ENCODE measurements at regions not wholly inside any gene's neighbourhood (a gene's known extent, or its start where the extent isn't known, plus 50 kb on each side); places are given as distances from the start of the nearest gene placed in this dataset.

DNA sequence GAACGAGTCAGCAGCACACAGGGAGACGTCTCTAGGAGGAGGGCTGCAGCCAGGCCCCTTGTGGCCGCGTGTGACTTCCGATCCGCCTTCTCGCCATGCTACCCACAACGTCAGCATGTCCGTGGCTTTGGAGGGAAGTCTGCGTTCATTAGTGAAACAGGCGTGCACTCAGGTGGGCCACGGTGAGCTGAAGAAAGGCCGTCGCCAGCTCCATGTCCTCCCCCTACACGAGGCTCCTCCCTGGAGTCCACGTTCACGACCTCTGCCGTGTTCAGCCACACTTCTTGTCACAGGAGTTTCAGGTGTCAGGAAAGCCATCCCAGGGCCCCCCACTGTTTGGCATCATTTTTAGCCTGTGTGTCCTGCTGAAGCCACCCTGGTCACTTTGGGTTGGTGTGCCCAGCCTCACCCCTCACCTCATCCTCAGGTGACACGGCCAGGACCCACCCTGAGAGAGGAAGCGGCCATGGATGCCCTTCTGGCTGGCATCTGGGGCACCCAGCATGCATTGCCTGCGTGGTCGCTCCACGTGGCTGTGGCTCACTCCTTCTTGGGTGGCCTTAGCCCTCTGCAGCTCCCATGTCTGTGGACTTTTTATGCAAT lies 310.6 kb upstream of the SHH start:
- no peaks in the 10 kb centered on the region for H3K4me1 ChIP-seq (ENCODE audit: control insufficient read depth, insufficient read depth, low read length)
- DNase-seq = no peak
- H3K4me3 ChIP-seq (ENCODE audit: low read length) = no peak overlapping the region
- no CpG with 5 or more reads among the region's 23 CpGs for WGBS (ENCODE audit: insufficient coverage, low lambda C conversion rate)
- no peaks in the 10 kb centered on the region for H3K36me3 ChIP-seq (ENCODE audit: control insufficient read depth, insufficient read depth, low read length)
- no peaks in the 10 kb centered on the region for H3K27me3 ChIP-seq (ENCODE audit: control insufficient read depth, insufficient read depth, low read length)
- H3K27ac ChIP-seq (ENCODE audit: low read length) = no peak overlapping the region
- H3K9me3 ChIP-seq (ENCODE audit: control insufficient read depth, low read depth, low read length) = no peaks in the 10 kb centered on the region

DNA sequence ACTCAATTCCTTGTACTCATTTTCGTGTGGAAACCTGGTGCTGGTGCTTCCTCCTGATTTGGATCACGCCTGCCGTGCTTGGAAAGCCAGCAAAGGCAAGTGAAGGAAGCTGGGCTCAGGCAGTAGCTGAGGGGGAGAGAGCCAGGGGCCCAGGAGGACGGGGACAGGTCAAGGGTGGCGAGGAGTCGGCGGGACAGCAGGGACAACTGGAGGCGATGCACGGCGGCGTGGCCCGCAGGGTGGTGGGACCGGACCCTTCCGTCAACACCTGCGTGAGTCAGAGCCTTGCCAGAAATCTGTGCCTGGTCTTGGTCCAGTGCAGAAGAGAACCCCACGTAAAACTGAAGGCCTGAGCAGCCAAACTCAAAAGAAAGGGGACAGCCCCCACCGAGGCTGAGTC lies 309.7 kb upstream of the SHH start:
- WGBS (ENCODE audit: insufficient coverage, low lambda C conversion rate) = no CpG with 5 or more reads among the region's 17 CpGs
- Histone ChIP-seq H3K4me3 (ENCODE audit: low read length) (no peak overlapping the region), H3K36me3 (ENCODE audit: control insufficient read depth, insufficient read depth, low read length) (no peaks in the 10 kb centered on the region), H3K4me1 (ENCODE audit: control insufficient read depth, insufficient read depth, low read length) (no peaks in the 10 kb centered on the region), H3K27me3 (ENCODE audit: control insufficient read depth, insufficient read depth, low read length) (no peaks in the 10 kb centered on the region), H3K9me3 (ENCODE audit: control insufficient read depth, low read depth, low read length) (no peaks in the 10 kb centered on the region), H3K27ac (ENCODE audit: low read length) (no peak overlapping the region)
- DNase-seq = no peak

DNA sequence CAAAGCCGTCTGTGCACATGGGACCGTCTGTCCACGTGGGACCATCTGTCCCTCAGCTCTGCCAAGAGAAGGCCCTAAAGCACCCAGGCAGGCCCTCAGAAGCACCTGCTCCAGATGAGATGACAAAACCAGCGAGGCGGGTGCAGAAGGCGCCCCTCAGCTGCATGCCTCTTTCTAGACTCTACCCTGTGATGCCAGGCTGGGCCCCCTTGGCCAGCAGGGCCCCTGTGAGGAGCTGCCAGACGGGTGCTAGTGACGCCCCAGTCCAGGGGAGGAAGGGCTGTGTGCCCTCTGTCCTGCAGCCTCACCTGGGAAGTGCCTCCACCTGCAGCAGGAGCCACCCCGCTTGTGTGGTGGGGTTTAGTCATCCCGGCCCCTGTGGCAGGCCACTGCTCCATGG lies 309.2 kb upstream of the SHH start:
- WGBS (ENCODE audit: insufficient coverage, low lambda C conversion rate) = no CpG with 5 or more reads among the region's 10 CpGs
- Histone ChIP-seq H3K36me3 (ENCODE audit: control insufficient read depth, insufficient read depth, low read length) (no peaks in the 10 kb centered on the region), H3K4me1 (ENCODE audit: control insufficient read depth, insufficient read depth, low read length) (no peaks in the 10 kb centered on the region), H3K27me3 (ENCODE audit: control insufficient read depth, insufficient read depth, low read length) (no peaks in the 10 kb centered on the region), H3K9me3 (ENCODE audit: control insufficient read depth, low read depth, low read length) (no peaks in the 10 kb centered on the region), H3K27ac (ENCODE audit: low read length) (no peak overlapping the region), H3K4me3 (ENCODE audit: low read length) (no peak overlapping the region)
- no peak for DNase-seq

DNA sequence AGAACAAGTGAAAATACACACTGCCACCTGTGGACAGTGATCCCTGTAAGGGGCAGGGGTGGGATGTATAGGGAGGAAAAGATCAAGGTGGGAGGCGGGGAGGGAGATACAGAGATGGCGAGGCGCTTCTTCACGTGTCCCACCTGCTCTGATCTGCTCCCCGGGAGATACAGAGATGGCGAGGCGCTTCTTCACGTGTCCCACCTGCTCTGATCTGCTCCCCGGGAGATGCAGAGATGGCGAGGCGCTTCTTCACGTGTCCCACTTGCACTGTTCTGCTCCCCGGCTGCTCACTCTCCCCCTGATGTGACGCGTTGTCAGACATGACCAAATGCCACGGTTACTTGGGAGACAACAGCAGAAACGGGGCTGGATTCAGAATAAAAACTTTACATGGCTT lies 308.3 kb upstream of the SHH start:
- WGBS (ENCODE audit: insufficient coverage, low lambda C conversion rate) = 100% methylated on average over 3 of the region's 17 CpGs
- no peaks in the 10 kb centered on the region for H3K27me3 ChIP-seq (ENCODE audit: control insufficient read depth, insufficient read depth, low read length)
- H3K27ac ChIP-seq (ENCODE audit: low read length) = no peak overlapping the region
- DNase-seq = no peak
- no peaks in the 10 kb centered on the region for H3K9me3 ChIP-seq (ENCODE audit: control insufficient read depth, low read depth, low read length)
- no peak overlapping the region for H3K4me3 ChIP-seq (ENCODE audit: low read length)
- no peaks in the 10 kb centered on the region for H3K36me3 ChIP-seq (ENCODE audit: control insufficient read depth, insufficient read depth, low read length)
- H3K4me1 ChIP-seq (ENCODE audit: control insufficient read depth, insufficient read depth, low read length) = no peaks in the 10 kb centered on the region

DNA sequence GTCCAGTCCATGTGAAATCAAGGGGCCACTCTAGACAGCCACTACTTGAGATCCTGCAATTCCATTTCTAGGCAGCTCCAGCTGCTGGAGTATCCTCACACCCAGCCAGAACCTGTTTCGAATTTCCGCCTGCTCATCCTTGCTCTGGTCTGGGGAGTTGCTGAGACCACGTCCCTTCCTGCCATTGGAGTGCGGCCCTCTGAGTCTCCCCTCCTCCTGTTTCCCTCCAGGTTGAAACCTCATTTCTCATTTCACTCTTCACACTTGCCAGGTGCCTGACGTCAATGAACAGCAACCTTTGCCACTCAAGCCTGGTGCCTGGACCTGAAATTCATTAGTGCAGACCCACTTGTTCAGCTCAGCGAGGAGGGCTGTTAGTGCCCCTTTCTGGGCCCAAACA lies 307.5 kb upstream of the SHH start:
- no peaks in the 10 kb centered on the region for H3K9me3 ChIP-seq (ENCODE audit: control insufficient read depth, low read depth, low read length)
- H3K27me3 ChIP-seq (ENCODE audit: control insufficient read depth, insufficient read depth, low read length) = no peaks in the 10 kb centered on the region
- WGBS (ENCODE audit: insufficient coverage, low lambda C conversion rate) = no CpG with 5 or more reads among the region's 6 CpGs
- no peak overlapping the region for H3K27ac ChIP-seq (ENCODE audit: low read length)
- no peak for DNase-seq
- H3K4me1 ChIP-seq (ENCODE audit: control insufficient read depth, insufficient read depth, low read length) = no peaks in the 10 kb centered on the region
- H3K36me3 ChIP-seq (ENCODE audit: control insufficient read depth, insufficient read depth, low read length) = no peaks in the 10 kb centered on the region
- H3K4me3 ChIP-seq (ENCODE audit: low read length) = no peak overlapping the region

DNA sequence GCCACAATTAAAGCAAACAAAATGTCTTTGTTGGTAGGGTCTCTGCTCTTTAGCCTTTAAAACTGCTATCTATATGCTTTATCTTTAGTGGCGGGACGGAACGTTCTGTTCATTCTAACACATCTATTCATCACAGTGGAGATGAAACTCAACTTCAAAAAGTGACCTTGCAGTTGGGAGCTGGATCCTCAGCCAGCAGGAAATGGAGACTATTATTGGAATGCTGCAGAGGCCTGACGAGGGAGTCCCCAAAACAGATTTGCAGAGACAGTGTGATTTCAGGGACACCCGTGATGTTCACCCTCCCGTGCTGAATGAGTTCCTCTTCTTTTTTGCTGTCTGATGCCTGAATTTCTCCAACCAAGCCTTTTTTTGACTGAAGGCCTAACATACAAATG lies 306.0 kb upstream of the SHH start:
- no peak for DNase-seq
- Histone ChIP-seq H3K4me3 (ENCODE audit: low read length) (no peak overlapping the region), H3K36me3 (ENCODE audit: control insufficient read depth, insufficient read depth, low read length) (no peaks in the 10 kb centered on the region), H3K27me3 (ENCODE audit: control insufficient read depth, insufficient read depth, low read length) (no peaks in the 10 kb centered on the region), H3K27ac (ENCODE audit: low read length) (no peak overlapping the region), H3K4me1 (ENCODE audit: control insufficient read depth, insufficient read depth, low read length) (no peaks in the 10 kb centered on the region), H3K9me3 (ENCODE audit: control insufficient read depth, low read depth, low read length) (no peaks in the 10 kb centered on the region)
- WGBS (ENCODE audit: insufficient coverage, low lambda C conversion rate) = no CpG with 5 or more reads among the region's 6 CpGs

DNA sequence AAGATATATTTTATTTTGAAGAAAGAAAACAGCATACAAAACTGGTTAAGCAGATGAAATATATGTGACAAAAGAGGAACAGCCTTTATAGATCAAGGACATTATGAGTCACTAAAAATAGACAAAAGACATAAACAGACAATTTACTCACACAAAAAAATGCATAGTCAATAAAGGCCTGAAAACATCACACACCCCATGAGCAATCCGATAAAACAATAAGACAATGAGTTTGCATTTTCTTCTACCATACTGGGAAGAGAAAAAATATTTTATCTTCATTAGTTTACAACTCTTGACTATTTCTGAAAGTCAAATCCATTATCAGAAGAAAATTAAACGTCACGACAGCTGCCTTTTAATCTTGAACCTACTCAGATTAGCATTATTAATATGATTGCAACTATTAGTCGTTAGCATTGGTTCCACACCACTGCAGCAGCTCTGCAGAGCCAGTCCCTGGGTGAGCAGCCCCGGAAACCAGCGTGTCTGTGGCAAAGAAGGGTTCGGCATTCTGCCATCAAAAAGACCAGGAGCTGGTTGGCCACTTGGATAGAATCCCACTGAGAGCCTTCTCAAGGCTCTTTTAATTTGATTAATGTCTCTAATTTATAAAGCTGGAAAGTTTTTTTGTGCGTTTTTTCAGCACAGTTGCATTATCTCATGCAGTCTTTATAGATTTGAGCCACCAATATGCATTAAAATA lies 305.4 kb upstream of the SHH start:
- Histone ChIP-seq H3K9me3 (ENCODE audit: control insufficient read depth, low read depth, low read length) (no peaks in the 10 kb centered on the region), H3K4me3 (ENCODE audit: low read length) (no peak overlapping the region), H3K27me3 (ENCODE audit: control insufficient read depth, insufficient read depth, low read length) (no peaks in the 10 kb centered on the region), H3K36me3 (ENCODE audit: control insufficient read depth, insufficient read depth, low read length) (no peaks in the 10 kb centered on the region), H3K27ac (ENCODE audit: low read length) (no peak overlapping the region), H3K4me1 (ENCODE audit: control insufficient read depth, insufficient read depth, low read length) (no peaks in the 10 kb centered on the region)
- WGBS (ENCODE audit: insufficient coverage, low lambda C conversion rate) = 77% methylated on average over 3 of the region's 8 CpGs
- no peak for DNase-seq

DNA sequence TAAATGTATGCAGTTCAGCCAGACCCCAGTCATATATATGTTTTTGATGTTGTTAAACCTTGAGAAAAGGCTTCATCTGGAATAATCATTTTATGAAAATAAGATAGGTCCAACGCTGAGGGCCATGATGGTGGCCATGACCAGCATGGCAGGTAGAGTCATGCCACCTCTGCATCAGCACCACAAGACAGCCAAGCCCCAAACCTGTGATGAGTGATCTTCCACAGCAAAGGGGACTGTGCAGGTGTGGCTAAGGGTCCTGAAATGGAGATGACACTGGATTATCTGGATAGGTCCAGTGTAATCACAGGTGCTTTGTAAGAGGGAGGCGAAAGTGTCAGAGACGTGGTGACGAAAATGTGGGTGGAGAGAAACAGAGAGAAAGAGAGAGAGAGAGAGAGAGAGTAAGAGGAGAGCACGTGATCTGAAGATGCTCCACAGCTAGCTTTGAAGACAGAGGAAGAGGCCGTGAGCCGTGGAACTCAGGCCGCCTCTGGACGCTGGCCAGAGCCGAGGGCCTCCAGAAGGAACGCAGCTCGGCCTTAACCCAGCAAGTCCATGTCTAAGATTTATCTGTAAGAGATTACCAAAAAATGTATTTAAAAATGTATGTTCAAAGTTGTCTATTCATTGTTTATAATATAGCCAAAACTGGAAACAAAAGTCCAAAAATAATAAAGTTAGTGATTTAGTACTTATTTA lies 304.4 kb upstream of the SHH start:
- no peak for DNase-seq
- Histone ChIP-seq H3K4me3 (ENCODE audit: low read length) (no peak overlapping the region), H3K27ac (ENCODE audit: low read length) (no peak overlapping the region), H3K9me3 (ENCODE audit: control insufficient read depth, low read depth, low read length) (no peaks in the 10 kb centered on the region), H3K36me3 (ENCODE audit: control insufficient read depth, insufficient read depth, low read length) (no peaks in the 10 kb centered on the region), H3K27me3 (ENCODE audit: control insufficient read depth, insufficient read depth, low read length) (no peaks in the 10 kb centered on the region), H3K4me1 (ENCODE audit: control insufficient read depth, insufficient read depth, low read length) (no peaks in the 10 kb centered on the region)
- WGBS (ENCODE audit: insufficient coverage, low lambda C conversion rate) = 98% methylated on average over 6 of the region's 12 CpGs

DNA sequence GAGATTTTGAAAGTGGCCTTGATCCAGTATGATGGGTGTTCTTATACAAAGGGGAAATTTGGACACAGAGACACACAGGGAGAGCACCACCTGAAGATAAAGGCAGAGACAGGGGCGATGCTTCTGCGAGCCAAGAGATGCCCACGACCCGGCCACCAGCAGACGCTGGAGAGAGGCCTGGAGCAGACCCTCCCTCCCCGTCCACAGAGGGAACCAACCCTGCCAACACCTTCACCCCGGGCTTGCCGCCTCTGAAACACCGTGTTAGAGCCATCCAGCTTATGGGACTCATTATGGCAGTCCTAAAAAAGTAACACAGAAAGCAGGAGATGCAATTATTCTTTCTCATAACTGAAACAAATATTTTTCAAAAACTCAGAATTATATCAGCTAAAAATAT lies 303.3 kb upstream of the SHH start:
- H3K36me3 ChIP-seq (ENCODE audit: control insufficient read depth, insufficient read depth, low read length) = no peaks in the 10 kb centered on the region

DNA sequence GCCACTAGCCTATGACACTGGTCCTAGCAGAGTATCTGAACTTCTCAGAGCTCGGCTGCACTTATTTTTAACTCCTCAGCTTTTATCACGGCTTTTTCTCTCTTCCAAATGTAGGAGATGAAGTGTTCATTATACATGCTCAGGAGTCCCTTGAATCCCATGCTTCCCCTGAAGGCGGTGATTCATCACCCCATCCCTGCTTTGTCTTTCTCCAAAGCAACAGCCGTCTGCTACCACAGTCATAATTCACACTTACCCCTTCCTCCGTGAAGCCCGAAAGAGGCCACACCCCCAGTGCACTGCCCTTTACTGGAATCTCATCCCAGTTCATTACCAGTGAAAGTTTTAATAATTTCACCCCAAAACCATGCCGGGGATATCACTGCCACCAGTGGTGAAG lies 301.5 kb upstream of the SHH start:
- WGBS (ENCODE audit: insufficient coverage, low lambda C conversion rate) = 75% methylated on average over 3 of the region's 7 CpGs
- H3K36me3 ChIP-seq (ENCODE audit: control insufficient read depth, insufficient read depth, low read length) = no peaks in the 10 kb centered on the region

More for the DNA sequence above, 303.3 kb upstream of the SHH start:
- DNase-seq = no peak
- no peaks in the 10 kb centered on the region for H3K4me1 ChIP-seq (ENCODE audit: control insufficient read depth, insufficient read depth, low read length)
- no peak overlapping the region for H3K27ac ChIP-seq (ENCODE audit: low read length)
- no peak overlapping the region for H3K4me3 ChIP-seq (ENCODE audit: low read length)
- WGBS (ENCODE audit: insufficient coverage, low lambda C conversion rate) = no CpG with 5 or more reads among the region's 9 CpGs
- no peaks in the 10 kb centered on the region for H3K27me3 ChIP-seq (ENCODE audit: control insufficient read depth, insufficient read depth, low read length)
- no peaks in the 10 kb centered on the region for H3K9me3 ChIP-seq (ENCODE audit: control insufficient read depth, low read depth, low read length)

More for the DNA sequence above, 301.5 kb upstream of the SHH start:
- Histone ChIP-seq H3K4me1 (ENCODE audit: control insufficient read depth, insufficient read depth, low read length) (no peaks in the 10 kb centered on the region), H3K4me3 (ENCODE audit: low read length) (no peak overlapping the region), H3K27ac (ENCODE audit: low read length) (no peak overlapping the region), H3K9me3 (ENCODE audit: control insufficient read depth, low read depth, low read length) (no peaks in the 10 kb centered on the region), H3K27me3 (ENCODE audit: control insufficient read depth, insufficient read depth, low read length) (no peaks in the 10 kb centered on the region)
- no peak for DNase-seq
